Left ventricle myocardium inferior (tissue), 1 donor: ENCODE measurements at regions not wholly inside any gene's neighbourhood (a gene's known extent, or its start where the extent isn't known, plus 50 kb on each side); places are given as distances from the start of the nearest gene placed in this dataset.
A peak's percentile ranks its signal among the peaks of the same experiment; 100 is the strongest.

ENCODE experiments used
- DNase-seq: peaks from one replicate; pipeline ENCODE4 v3.0.0-alpha.2; 2020
- H3K27ac ChIP-seq: fragments of 200-600 bp; replicated peaks from 2 replicates; pipeline ENCODE4 v1.8.0; 2021
- H3K27me3 ChIP-seq: fragments of 200-600 bp; 2 replicates; pipeline ENCODE4 v1.8.0; 2021; ENCODE audit warnings: low read depth
- H3K36me3 ChIP-seq: fragments of 200-600 bp; 2 replicates; pipeline ENCODE4 v1.8.0; 2021
- H3K4me1 ChIP-seq: fragments of 200-600 bp; 2 replicates; pipeline ENCODE4 v1.8.0; 2021
- H3K4me3 ChIP-seq: fragments of 200-600 bp; 2 replicates; pipeline ENCODE4 v1.8.0; 2021; ENCODE audit warnings: mild to moderate bottlenecking, moderate library complexity
- H3K9me3 ChIP-seq: fragments of 200-600 bp; replicated peaks from 2 replicates; pipeline ENCODE4 v1.8.0; 2021
- intact Hi-C: fragments of 100-400 bp; cut with micrococcal nuclease; formaldehyde crosslinking; loops from one replicate; pipeline ENCODE4 v1.11.0; 2022
- TF ChIP-seq, protein P1 (sequence below): fragments of 200-600 bp; IDR thresholded peaks from 2 replicates; pipeline ENCODE4 v1.8.0; 2021; ENCODE audit warnings: antibody characterized with exemption, mild to moderate bottlenecking, borderline replicate concordance
- donor health status: DM: no; HTN: yes; CAD: no; lungs with severe emphysema.

DNA sequence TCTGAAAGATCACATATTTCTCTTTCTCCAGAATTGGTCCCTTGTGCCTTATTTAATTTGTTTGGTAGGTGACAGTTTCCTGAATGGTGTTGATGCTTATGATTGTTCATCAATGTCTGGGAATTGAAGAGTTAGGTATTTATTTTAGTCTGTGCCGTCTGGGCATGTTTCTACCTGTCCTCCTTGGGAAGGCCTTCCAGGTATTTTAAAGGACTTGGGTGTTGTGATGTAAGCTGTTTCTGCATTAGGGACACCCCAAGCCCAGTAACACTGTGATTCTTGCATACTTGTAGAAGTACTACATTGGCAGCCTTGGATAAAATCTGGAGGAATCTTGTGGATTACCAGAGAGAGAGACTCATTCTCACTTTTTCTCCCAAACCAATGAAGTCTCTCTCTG is 120.8 kb upstream of the CXXC4 start:
- H3K36me3 ChIP-seq = no peaks in the 10 kb centered on the region
- intact Hi-C loops = no loop called here
- DNase-seq = no peak
- peak overlapping the region; percentile 83 for H3K27ac ChIP-seq
- peaks cover 26% of the 10 kb centered on the region for H3K9me3 ChIP-seq
- H3K27me3 ChIP-seq = no peaks in the 10 kb centered on the region
- H3K4me1 ChIP-seq = peaks cover 21% of the 10 kb centered on the region
- TF ChIP-seq, protein P1, sequence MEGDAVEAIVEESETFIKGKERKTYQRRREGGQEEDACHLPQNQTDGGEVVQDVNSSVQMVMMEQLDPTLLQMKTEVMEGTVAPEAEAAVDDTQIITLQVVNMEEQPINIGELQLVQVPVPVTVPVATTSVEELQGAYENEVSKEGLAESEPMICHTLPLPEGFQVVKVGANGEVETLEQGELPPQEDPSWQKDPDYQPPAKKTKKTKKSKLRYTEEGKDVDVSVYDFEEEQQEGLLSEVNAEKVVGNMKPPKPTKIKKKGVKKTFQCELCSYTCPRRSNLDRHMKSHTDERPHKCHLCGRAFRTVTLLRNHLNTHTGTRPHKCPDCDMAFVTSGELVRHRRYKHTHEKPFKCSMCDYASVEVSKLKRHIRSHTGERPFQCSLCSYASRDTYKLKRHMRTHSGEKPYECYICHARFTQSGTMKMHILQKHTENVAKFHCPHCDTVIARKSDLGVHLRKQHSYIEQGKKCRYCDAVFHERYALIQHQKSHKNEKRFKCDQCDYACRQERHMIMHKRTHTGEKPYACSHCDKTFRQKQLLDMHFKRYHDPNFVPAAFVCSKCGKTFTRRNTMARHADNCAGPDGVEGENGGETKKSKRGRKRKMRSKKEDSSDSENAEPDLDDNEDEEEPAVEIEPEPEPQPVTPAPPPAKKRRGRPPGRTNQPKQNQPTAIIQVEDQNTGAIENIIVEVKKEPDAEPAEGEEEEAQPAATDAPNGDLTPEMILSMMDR = no peak
- H3K4me3 ChIP-seq = no peak overlapping the region

- H3K36me3 ChIP-seq = no peaks in the 10 kb centered on the region
- H3K9me3 ChIP-seq = peaks cover 24% of the 10 kb centered on the region
- H3K4me3 ChIP-seq = peak overlapping the region; percentile 20
- TF ChIP-seq, protein P1 = no peak
- DNase-seq = no peak
- H3K4me1 ChIP-seq = peaks cover 21% of the 10 kb centered on the region
- no peaks in the 10 kb centered on the region for H3K27me3 ChIP-seq
- intact Hi-C loops = no loop called here
- peak overlapping the region; percentile 83 for H3K27ac ChIP-seq
These were observed 121.2 kb upstream of the CXXC4 start for GRCh38 chr4:104615926-104616325.

DNA sequence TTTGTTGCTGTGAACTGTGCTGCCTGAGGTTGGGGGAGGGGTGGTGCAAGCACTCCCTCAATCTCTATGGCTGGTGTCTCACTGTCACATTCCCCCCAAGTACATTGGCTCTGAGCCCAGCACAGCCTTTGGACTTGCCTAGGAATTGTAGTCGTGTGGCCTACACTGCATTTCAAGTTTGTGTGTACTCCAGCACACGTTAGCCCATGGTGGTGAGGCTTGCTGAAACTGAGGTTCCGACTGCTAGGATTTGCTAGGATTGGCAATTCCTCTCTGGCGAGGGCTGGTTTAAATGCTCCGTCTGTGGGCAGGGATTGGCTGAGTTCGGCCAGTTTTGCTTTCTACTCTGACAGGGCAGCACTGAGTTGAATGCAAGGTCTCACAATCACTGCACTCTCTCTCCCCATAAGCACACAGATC is 121.7 kb upstream of the CXXC4 start:
- Histone ChIP-seq H3K27ac (peak overlapping the region; percentile 83), H3K9me3 (peaks cover 19% of the 10 kb centered on the region), H3K4me3 (peak overlapping the region; percentile 20), H3K27me3 (no peaks in the 10 kb centered on the region), H3K36me3 (no peaks in the 10 kb centered on the region), H3K4me1 (peaks cover 21% of the 10 kb centered on the region)
- TF ChIP-seq, protein P1 = no peak
- DNase-seq = peak; percentile 64
- intact Hi-C loops = no loop called here

GRCh38 chr4:104625706-104626105 is 131.0 kb upstream of the CXXC4 start:
- no peaks in the 10 kb centered on the region for H3K4me1 ChIP-seq
- no peaks in the 10 kb centered on the region for H3K9me3 ChIP-seq
- TF ChIP-seq, protein P1 = no peak
- H3K4me3 ChIP-seq = no peak overlapping the region
- no peaks in the 10 kb centered on the region for H3K27me3 ChIP-seq
- DNase-seq = no peak
- H3K27ac ChIP-seq = no peak overlapping the region
- no peaks in the 10 kb centered on the region for H3K36me3 ChIP-seq
- intact Hi-C loops = no loop called here

DNA sequence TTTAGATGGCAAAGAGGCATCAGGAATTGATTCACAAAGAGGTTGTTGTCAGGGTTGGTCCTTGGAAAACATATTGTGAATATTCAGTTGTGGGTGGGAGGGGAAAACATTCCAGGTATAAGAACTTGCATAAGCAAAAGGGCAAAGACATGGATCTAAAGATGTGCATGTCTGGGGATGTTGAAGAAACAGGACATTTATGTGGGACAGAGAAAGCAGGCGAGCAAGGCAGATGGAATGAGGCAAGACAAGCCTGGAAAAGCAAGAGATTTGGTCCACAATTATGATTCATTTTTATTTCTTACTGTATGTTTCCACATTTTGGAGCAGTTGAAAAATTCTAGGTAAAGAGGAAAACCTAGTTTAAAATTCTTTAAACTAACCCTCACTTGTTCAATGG is 134.9 kb upstream of the CXXC4 start:
- Histone ChIP-seq H3K4me1 (no peaks in the 10 kb centered on the region), H3K27ac (no peak overlapping the region), H3K4me3 (no peak overlapping the region), H3K9me3 (no peaks in the 10 kb centered on the region), H3K36me3 (no peaks in the 10 kb centered on the region), H3K27me3 (no peaks in the 10 kb centered on the region)
- DNase-seq = no peak
- TF ChIP-seq, protein P1 = no peak
- intact Hi-C loops = no loop called here

DNA sequence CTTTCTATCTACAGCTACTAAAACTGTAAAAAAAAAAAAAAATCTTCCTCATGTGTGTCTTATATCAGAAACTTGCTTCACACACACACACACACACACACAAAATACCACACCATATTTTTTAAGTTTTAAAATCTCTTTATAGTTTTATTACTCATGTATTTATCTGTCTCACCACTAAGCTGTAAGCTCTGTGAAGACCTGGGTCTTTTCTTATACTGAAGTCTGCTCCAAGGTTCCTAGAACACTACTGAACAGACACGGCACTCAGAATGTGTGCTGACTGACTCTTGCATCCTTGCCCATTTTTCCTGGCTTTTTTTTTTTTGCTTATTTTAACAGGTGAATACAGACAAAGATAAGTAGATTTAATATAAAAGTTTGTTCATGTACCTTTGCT is 135.6 kb upstream of the CXXC4 start:
- no peaks in the 10 kb centered on the region for H3K4me1 ChIP-seq
- H3K27ac ChIP-seq = no peak overlapping the region
- intact Hi-C loops = no loop called here
- H3K27me3 ChIP-seq = no peaks in the 10 kb centered on the region
- TF ChIP-seq, protein P1 = no peak
- DNase-seq = no peak
- no peaks in the 10 kb centered on the region for H3K36me3 ChIP-seq
- H3K9me3 ChIP-seq = no peaks in the 10 kb centered on the region
- H3K4me3 ChIP-seq = no peak overlapping the region
